22Rv1 (cell line): ENCODE measurements at regions not wholly inside any gene's neighbourhood (a gene's known extent, or its start where the extent isn't known, plus 50 kb on each side); places are given as distances from the start of the nearest gene placed in this dataset.

Experiments used
- CTCF ChIP-seq: fragments of 450-650 bp; IDR thresholded peaks from 2 replicates; pipeline ENCODE4 v1.5.1; 2017; ENCODE audit warnings: mild to moderate bottlenecking
- ZFX ChIP-seq: fragments of 450-650 bp; IDR thresholded peaks from 2 replicates; pipeline ENCODE4 v1.6.1; 2017; ENCODE audit warnings: antibody characterized with exemption, borderline replicate concordance

GRCh38 chr12:42977451-42978230 is 388.1 kb upstream of the PRICKLE1 start:
- no peak for TF ChIP-seq CTCF
- no peak for TF ChIP-seq ZFX
